GM11168 (cell line): ENCODE measurements at regions not wholly inside any gene's neighbourhood (a gene's known extent, or its start where the extent isn't known, plus 50 kb on each side); places are given as distances from the start of the nearest gene placed in this dataset.
"Not testable (repeated sequence)": the region's sequence is repeated elsewhere in the genome, so short reads cannot be mapped to it uniquely, and the experiment has no call there.

Experiments used
- in situ Hi-C: fragments of 300-500 bp; cut with MboI; formaldehyde crosslinking; loops from one replicate; pipeline ENCODE4 v1.12.0; 2022; ENCODE audit warnings: low sequenced_read_pairs; ENCODE audit not compliant: unreplicated experiment

DNA sequence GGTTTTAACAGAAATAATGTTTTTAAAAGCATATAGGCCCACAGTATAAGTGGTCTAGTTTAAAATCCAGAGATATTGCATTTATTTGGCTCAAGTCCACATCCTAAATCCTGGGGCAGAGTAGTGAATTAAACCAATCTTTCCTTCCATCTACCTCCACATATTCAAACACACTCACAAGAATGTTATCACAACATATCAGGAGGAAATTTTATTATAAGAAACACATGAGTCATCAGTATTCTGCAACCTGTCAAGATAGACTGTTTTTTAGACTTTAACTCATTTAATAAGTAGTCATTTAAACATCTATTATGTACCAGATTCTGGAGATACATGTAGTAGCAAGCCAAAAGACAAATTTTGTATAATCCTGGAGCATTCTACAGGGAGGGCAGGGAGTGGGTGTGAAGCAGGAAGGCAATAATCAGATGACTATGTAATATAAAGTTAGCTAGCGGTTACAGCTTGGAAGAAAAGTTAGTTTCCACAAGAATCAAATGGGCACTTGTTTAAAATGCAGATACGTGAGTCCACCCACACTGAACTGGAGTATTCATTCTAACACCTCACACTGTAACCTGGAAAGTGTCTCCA lies 187.3 kb upstream of the PIK3R1 start:
- in situ Hi-C loops: no loop called here

DNA sequence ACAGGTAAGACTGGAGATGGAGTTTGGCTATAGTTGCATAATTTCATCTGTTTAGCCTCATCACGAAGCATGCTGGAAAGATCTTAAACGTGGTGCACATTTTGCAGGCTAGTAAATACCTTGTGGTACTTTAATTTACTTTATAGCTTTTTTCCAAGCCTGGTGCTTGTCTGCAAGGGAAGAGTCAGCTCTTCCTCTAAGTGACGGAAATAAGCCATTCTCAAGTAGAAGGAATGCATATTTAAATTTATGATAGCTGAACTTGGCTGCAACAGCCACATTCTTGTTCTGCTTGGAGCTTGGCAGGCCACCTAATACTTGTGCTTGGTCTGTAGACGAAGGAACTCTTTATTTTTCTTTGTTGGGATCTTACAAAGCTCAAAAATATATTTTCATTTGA lies 188.0 kb upstream of the PIK3R1 start:
- in situ Hi-C loops: no loop called here

DNA sequence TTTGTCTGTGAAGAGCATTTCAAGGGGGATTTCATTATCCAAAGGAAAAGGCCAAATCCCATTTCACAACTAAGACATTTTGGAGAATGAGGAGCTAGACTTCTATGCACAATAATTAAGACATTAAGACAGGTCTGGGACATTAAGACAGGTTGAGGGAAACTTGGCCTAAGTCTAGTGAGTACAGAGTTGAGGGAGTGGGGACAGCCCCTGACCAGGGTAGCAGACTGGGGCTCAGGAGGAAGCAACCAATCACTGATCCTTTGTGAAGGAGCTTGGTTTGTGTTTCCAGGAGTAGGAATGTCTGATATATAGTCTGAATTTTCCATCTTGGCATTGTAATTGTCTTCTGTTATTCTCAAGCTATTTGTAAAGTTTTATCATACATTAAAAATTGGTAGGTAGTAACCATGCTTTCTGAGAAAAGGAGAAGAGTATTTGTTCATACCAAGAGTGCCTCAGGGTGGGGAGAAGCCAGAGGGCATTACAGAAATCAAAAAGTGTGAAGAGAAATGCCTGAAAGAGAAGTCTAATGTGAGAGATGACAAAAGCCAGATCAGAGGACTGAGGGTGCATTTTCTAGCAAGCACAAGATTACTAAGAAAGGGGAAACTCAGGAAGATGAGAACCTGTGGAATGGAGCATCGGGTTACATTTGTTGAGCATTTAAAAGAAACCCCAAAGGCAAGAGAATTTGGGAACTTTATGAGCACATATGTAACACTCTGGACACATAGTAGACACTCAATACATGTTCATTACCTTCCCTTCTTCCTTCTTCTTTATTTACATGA lies 189.3 kb upstream of the PIK3R1 start:
- in situ Hi-C loops: no loop called here

DNA sequence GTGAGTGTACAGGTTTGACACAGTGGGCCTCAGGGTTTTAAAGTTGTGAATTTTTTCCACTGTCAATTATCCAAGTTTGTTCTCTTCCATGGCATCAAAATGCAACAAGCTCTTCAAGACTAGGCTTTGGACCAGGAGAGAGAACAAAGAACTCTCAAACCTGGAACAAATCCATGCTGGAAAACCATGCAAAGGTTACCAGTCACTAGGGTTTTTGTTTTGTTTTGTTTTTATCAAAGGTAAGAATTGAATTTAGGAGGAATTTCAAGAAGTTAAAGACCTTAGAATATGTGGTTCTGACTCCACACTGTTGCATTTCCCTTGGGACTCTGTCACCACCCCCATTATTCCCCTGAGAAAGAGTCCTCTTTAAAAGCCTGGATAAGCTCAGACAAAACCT lies 191.1 kb upstream of the PIK3R1 start:
- in situ Hi-C loops: no loop called here

DNA sequence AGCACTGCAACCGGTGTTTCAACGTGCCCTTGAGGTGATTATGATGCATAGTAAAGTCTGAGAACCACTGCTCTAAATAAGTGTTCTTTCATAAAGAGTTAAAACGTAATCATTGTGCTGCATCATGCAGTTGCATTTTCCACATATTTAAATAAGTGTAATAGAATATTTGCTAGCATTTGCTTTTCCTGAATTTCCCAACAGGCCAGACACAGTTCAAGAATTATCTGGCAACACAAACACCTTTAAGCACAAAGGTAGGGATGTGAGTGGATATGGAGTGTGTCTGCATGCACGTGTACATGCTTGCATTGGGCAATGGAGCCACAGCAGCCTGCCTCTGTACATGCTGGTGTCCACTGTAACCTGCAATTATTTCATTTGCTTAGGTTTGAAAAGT lies 193.6 kb upstream of the PIK3R1 start:
- in situ Hi-C loops: no loop called here

DNA sequence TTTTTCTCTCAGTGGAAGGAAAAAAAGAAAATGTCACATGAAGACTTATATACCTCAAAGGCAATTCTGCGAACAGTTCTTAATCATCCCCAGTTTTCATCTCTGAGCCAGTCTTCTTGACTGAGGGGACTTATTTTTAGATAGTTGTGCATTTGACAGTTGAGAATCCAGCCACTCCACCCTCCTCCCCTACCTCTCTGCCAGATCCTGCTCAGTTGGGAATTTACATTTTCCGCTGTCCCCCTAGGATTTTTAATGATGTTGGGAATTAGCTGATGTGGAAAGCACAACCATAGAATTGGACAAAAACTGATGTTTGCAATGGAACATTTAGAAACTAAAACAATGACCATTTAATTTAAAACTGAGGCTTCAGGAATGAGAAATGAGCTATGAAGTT lies 194.3 kb upstream of the PIK3R1 start:
- in situ Hi-C loops: no loop called here

DNA sequence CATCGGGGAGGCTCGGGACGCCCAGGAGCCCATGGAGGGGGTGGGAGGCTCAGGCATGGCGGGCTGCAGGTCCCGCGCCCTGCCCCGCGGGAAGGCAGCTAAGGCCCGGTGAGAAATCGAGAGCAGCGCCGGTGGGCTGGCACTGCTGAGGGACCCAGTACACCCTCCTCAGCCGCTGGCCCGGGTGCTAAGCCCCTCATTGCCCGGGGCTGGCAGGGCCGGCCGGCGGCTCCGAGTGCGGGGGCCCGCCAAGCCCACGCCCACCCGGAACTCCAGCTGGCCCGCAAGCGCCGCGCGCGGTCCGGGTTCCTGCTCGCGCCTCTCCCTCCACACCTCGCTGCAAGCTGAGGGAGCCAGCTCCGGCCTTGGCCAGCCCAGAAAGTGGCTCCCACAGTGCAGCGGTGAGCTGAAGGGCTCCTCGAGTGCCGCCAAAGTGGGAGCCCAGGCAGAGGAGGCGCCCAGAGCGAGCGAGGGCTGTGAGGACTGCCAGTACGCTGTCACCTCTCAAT lies 195.0 kb upstream of the PIK3R1 start:
- in situ Hi-C loops: not testable (repeated sequence)

DNA sequence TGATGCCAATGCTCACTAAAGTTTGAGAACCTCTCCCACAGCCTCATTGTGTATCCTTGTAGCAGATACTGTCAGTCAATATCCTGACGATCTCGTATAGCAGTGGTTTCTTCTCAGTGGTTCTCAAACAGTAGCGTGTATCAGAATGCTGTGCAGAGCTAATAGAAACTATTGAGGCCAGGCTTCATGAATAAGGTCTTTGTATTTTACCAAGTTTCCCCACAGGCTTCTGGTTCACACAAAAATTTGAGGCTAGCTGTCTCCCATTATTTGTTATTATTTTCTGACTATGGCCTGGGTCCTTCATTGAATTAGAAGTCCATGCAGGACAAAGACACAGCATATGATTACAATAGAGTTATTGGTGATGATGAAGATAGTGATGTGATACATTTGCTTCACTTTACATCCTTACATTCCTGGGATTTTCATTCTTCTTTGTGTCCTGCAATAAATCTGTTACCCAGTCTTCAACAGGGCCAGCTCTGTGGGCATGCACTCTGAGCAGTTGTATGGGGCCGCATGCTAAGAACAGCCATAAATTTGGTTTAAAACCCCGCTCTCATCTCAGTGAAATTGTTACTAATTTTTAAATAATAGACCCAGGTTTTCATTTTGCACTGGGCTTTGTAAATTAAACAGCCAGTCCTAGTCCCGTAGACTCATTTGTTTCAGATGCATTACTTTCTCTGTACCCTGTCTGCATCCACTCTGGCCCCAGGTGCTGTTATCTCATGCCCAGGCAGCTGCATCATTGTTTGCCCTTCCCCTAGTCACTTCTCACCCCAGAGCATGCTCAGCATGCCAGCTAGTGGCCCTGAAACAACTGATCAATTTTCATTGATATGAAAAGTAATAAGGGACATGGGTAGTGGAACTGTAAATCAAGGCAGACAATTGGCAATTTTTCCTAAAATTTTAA lies 199.9 kb upstream of the PIK3R1 start:
- in situ Hi-C loops: no loop called here

DNA sequence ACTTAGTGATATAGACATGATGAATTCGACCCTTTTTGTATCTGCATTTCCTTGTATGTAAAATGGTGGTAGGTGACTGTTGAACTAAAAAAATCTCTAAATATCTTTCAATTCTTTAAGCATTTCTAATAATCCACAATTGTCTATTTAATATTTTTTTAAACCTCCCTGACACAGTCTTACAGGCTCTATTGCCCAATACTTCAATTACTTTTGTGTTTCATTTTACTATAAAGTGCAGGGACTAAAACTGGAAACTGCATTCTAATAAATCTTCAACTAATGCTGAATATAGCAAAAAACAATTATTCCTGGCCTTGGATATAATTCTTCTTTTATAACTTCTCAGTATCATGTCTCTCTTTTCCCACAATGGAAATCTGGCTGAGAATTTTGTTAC lies 202.7 kb upstream of the PIK3R1 start:
- in situ Hi-C loops: no loop called here

DNA sequence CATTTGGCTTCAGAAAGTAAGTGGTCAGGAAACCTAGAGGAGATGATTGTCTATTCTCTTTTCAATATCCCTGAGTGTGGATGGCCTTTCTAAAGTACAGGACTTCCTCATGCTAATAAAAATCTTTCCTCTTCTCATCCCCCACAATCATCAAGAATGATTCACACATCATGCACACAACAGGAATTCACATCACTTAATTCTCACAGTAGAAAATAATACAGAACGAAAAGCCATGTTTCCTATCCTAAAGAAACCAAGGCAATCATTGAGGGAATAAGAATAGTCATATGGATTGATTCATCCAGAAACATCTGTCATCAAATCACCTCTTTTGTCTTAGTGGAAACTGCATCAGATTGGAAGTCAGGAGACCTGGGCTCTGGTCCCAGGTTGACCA lies 203.1 kb upstream of the PIK3R1 start:
- in situ Hi-C loops: no loop called here

DNA sequence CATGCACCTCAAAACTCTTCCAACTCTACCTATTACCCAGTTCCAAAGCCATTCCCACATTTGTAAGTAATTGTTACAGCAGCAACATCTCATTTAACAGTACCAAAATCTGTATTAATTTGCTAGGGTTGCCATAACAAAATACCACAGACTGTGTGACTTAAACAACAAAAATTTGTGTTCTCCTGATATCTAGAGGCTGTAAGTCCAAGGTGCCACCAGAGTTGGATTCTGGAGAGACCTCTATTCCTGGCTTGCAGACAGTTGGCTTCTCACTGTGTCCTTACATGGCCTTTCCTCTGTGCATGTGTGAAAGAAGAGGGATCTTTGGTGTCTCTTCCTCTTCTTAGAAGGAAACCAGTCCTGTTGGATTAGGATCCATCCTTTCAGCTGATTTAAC lies 203.8 kb upstream of the PIK3R1 start:
- in situ Hi-C loops: no loop called here

DNA sequence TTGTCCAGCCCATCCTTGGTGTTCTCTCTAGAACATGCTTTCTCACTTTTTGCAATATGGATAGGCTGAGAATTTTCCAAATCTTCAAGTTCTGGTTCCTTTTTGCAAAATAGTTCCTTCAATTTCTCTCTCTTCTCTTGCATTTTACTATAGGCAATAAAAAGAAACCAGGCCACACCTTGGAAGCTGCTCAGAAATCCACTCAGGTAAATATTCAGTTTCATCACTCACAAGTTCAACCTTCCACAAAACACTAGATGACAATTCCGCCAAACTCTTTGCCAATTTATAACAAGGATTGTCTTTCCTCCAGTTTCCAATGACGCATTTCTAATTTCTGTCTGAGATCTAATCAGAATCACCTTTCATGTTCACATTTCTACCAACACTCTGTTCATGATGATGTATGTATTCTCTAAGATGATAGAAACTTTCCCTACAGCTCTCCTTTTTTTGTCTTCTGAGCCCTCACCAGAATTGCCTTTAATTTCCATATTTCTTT lies 204.2 kb upstream of the PIK3R1 start:
- in situ Hi-C loops: no loop called here

DNA sequence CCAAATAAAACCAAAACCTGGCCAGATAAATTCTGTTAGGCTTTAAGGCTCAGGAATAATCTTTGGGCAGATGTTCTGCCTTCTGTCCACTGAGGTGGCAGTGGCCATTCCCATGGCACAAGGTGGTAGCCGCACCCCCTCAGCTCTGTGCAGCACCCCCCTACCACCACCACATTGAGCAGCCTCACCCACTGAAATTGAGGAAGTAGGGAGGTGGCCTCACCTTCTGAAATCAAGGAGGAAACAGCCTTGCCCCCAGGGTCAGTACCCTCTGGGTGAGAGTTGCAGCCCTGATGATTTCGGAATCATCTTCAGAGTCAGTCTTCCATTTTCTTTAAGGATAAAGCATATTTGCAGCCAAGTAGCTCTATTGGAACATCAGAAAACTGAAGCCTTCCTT lies 204.8 kb upstream of the PIK3R1 start:
- in situ Hi-C loops: no loop called here

DNA sequence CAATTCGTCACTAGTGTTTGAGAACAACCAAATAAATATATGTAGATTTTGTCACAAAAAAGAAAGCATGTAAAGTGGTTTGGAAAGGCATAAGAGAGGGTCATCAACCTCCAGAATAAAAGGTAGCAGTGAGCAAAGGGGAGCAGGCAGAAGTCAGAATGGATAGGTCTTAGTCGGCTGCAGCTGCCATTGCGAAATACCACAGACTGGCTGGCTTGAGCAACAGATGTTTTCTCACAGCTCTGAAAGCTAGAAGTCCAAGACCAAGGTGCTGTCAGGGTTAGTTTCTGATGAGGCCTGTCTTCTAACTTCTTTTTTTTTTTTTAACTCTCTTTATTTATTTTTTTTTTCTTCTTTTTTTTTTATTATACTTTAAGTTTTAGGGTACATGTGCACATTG lies 208.1 kb upstream of the PIK3R1 start:
- in situ Hi-C loops: no loop called here

DNA sequence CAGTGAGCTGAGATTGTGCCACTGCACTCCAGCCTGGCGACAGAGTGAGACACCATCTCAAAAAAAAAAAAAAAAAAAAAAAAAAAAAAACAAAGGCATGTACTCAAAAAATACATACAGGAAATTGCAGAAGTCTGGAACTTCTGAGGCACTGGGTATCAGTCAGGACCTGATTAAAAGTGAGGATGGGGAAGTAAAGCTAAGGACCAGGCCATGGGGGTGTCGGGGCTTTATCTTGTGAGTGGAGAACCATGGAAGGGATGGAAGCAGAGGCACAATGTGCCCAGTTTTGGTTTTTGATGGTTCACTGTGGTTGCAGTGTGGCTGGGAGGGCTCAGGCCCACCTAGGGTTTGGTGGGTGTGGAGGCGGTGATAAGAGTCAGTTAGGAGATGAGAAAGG lies 212.7 kb upstream of the PIK3R1 start:
- in situ Hi-C loops: no loop called here

DNA sequence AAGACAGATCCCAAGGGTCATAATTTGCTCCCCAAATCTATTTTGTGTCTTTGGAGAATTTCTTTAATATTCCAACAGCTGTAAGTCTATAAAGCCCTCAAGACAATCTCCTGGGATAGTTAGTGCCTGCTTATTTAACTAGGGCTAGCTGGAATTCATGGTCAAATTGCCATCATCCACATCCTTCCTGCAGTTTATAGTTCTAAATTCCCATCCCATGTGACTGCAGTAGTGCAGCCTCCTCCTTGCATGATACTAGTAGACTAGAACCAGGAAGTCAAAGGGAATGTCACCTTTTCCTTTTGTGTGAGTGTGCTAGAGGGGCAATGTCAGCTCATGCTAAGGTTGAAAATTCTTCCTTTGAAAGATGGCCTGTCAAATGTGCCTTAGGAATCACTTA lies 214.8 kb upstream of the PIK3R1 start:
- in situ Hi-C loops: no loop called here

DNA sequence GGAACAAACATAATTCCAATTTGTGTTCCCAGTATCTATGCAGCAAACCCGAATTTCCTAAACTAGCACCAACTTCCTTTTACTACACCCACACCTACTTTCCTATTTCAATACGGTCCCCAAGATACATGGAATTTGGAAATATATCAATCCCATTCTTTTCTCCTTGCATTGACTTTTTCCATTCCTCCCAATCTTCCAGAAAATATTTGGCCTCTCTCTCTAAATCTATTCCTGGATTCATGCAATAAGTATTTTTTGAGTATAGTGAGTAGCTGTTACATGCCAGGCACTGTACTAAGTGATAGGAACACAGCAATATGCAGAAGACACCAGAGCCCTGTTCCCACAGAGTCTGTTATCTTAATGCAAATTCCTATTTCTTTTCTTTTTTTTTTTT lies 216.2 kb upstream of the PIK3R1 start:
- in situ Hi-C loops: no loop called here

DNA sequence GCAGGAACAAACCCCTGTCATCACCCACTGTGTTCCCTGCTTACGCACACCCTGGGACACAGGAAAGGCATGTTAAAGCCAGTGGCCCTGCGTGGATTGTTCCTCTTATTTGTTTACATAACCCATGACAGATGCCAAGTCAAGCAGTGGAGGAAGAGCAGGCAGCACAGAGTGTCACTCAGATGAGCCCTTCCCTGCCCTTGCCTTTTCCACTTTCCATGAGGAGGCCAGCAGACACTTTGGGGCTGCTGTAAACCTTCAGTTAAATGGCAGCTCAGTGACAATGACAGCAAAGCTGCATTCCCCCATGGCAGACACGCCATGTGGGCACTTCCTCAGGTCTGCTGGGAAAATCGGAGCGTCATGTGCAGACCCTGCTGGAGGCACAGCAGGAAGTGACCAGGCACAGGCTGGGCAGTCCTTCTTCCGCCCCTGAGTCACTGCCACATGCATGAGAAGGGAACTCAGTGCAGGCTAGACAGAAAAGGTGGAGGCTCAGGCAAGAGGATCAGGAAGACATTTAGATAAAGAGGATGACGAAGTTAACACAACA lies 216.8 kb upstream of the PIK3R1 start:
- in situ Hi-C loops: no loop called here

DNA sequence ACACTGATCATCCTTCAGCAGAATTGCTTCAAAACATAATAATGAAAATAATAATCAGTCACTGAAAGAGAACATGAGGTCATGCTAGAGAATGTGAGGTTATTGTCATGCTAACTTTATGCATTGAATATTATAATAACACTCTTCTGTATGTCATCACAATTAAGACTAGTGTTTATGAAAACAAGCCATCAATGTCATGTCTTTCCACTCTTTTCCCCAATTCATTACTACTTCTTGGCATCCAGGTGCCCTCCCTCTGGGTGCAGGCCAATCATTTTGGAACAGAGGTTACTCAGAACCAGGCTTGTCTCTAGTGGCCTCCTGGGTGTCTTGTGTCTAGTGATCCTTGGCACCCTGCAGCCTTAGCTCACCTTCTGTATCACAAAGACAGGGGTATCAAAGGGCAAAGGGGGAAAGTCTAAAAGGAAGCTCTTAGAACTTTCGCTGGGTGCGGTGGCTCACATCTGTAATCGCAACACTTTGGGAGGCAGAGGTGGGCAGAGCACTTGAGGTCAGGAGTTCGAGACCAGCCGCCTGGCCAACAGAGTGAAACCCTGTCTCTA lies 217.6 kb upstream of the PIK3R1 start:
- in situ Hi-C loops: no loop called here

DNA sequence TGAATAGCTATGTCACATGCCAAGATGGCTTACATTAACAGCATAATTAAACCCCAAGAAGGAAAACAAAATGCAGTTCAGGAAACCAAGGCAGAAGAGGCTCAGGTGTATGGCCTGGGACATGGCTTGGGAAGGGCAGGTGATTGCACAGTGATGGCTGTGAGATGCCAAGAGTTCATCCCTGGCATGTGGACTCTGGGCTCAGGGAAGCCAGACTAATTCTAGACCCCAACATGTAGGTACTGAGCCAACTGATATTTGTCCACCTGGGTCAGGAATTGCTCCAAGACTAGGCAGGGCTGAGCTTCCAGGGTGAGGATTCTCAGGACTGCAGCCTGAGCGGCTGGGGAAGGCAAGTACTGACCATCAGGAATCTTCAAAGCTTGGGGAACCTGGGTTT lies 218.4 kb upstream of the PIK3R1 start:
- in situ Hi-C loops: no loop called here
